ENCODE measurements at regions not wholly inside any gene's neighbourhood (a gene's known extent, or its start where the extent isn't known, plus 50 kb on each side); places are given as distances from the start of the nearest gene placed in this dataset.
A peak's percentile ranks its signal among the peaks of the same experiment; 100 is the strongest.

GRCh38 chr1:55716610-55717009 lies 501.4 kb upstream of the USP24 start:
- DNase-seq (ENCODE audit: low read depth): no peak

- DNase-seq (ENCODE audit: low read depth): no peak
These were observed 501.0 kb upstream of the USP24 start for GRCh38 chr1:55716151-55716550.

- no peak for DNase-seq (ENCODE audit: low read depth)
These were observed 499.1 kb upstream of the USP24 start for GRCh38 chr1:55714230-55714629.

- no peak for DNase-seq (ENCODE audit: low read depth)
These were observed 498.4 kb upstream of the USP24 start for GRCh38 chr1:55713516-55713915.

GRCh38 chr1:55712148-55712547 lies 497.0 kb upstream of the USP24 start:
- no peak for DNase-seq (ENCODE audit: low read depth)

- no peak for DNase-seq (ENCODE audit: low read depth)
These were observed 493.6 kb upstream of the USP24 start for GRCh38 chr1:55708781-55709180.

- DNase-seq (ENCODE audit: low read depth): no peak
These were observed 492.7 kb upstream of the USP24 start for GRCh38 chr1:55707846-55708245.

GRCh38 chr1:55707196-55707595 lies 492.0 kb upstream of the USP24 start:
- no peak for DNase-seq (ENCODE audit: low read depth)

GRCh38 chr1:55706397-55706796 lies 491.2 kb upstream of the USP24 start:
- no peak for DNase-seq (ENCODE audit: low read depth)

GRCh38 chr1:55703726-55704363 lies 488.7 kb upstream of the USP24 start:
- no peak for DNase-seq (ENCODE audit: low read depth)

- peak; percentile 14 for DNase-seq (ENCODE audit: low read depth)
These were observed 486.9 kb upstream of the USP24 start for GRCh38 chr1:55702064-55702463.

- DNase-seq (ENCODE audit: low read depth): no peak
These were observed 485.4 kb upstream of the USP24 start for GRCh38 chr1:55700359-55701130.

- no peak for DNase-seq (ENCODE audit: low read depth)
These were observed 484.1 kb upstream of the USP24 start for GRCh38 chr1:55699228-55699627.

GRCh38 chr1:55697997-55698535 lies 482.9 kb upstream of the USP24 start:
- DNase-seq (ENCODE audit: low read depth): no peak

- DNase-seq (ENCODE audit: low read depth): no peak
These were observed 481.7 kb upstream of the USP24 start for GRCh38 chr1:55696891-55697290.

GRCh38 chr1:55696181-55696754 lies 481.1 kb upstream of the USP24 start:
- no peak for DNase-seq (ENCODE audit: low read depth)

GRCh38 chr1:55695552-55695951 lies 480.4 kb upstream of the USP24 start:
- DNase-seq (ENCODE audit: low read depth): no peak

GRCh38 chr1:55695151-55695550 lies 480.0 kb upstream of the USP24 start:
- no peak for DNase-seq (ENCODE audit: low read depth)

GRCh38 chr1:55694310-55694801 lies 479.2 kb upstream of the USP24 start:
- no peak for DNase-seq (ENCODE audit: low read depth)

- no peak for DNase-seq (ENCODE audit: low read depth)
These were observed 477.6 kb upstream of the USP24 start for GRCh38 chr1:55692726-55693125.

- DNase-seq (ENCODE audit: low read depth): no peak
These were observed 475.2 kb upstream of the USP24 start for GRCh38 chr1:55690366-55690765.

- DNase-seq (ENCODE audit: low read depth): no peak
These were observed 474.6 kb upstream of the USP24 start for GRCh38 chr1:55689800-55690199.

- DNase-seq (ENCODE audit: low read depth): no peak
These were observed 470.4 kb upstream of the USP24 start for GRCh38 chr1:55685560-55685959.
